ENCODE measurements at regions not wholly inside any gene's neighbourhood (a gene's known extent, or its start where the extent isn't known, plus 50 kb on each side); places are given as distances from the start of the nearest gene placed in this dataset.
"Not testable (repeated sequence)": the region's sequence is repeated elsewhere in the genome, so short reads cannot be mapped to it uniquely, and the experiment has no call there.

DNA sequence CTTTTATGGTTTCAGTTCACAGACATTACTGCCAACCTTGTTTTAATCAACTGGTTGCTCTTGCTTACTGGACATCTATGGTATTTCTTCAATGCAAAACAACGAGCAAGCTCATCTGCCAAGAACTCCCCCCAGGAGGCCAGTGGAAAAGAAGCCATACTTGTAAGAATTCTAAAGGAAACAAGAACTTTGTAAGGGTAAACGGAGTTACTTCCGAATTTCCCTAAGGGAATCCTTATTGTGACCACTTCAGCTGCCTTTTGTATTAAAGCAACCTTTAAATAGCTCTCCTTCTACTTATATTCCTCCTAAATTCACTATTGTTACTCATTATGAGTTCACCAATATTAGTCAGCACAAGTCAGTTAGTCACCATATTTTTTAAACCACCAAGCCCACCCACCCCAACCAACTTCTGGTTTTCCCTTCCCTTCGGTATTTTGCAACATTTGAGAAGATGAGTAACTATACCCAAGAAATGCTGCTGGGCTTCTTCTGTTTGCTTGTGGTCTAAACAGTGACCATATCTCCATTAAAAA is 602.8 kb upstream of the DIPK2B start:
- no peak for DNase-seq

DNA sequence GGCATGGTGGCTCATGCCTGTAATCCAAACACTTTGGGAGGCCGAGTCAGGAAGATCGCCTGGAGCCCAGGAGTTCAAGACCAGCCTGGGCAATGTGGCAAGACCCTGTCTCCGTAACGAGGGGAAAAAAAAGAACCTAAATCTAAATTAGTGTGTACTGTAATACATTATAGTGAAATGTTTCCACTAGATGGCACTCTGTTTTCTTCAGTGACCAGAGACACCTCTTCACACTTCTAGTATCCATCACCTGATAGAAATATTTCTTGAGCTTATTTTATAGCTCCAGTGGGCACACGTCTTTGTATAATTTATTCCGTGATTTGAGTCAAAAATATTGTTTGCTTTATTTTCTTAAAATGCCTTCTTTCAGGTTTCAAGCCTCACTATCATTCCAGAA is 600.9 kb upstream of the DIPK2B start:
- peak; percentile 66 for DNase-seq

DNA sequence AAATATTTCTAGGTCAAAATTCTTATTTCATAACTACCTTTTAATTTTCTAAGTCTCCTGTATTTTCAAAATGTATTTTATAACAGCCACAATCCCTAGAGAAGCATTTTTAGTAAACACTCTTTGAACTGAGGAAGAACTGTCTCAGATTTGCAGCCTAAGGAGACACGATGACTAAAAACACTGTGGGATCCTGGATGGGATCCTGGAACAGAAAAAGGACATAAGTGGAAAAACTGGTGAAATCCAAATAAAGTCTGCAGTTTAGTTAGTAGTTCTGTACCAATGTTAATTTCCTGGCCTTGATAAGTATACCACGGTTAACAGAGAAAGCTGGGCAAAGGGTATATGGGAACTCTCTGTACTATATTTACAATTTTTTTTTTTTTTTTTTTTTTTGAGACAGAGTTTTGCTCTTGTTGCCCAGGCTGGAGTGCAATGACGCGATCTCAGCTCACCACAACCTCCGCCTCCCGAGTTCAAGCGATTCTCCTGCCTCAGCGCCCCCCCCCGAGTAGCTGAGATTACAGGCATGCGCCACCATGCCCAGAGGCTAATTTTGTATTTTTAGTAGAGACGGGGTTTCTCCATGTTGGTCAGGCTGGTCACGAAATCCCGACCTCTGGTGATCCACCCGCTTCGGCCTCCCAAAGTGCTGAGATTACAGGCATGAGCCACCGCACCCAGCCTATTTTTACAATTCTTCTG is 600.2 kb upstream of the DIPK2B start:
- not testable (repeated sequence) for DNase-seq

DNA sequence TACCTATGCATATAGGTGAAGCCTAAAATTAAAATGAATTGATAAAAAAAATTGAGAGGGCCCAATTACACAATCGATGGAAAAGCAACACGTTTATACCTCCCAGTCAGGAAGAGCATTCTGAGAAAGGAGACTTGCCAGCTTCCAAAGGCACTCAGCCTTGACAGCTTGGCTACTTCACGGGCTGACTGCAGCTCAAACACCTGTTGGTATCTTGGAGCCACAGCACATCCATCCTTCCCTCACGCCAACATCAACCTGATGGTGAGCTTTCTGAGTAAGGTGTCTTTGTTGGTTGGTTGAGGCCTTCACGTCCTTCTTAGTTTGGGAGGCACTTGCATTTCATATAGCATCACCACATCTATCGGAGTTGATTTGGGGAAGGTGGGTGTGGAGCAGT is 598.9 kb upstream of the DIPK2B start:
- no peak for DNase-seq

DNA sequence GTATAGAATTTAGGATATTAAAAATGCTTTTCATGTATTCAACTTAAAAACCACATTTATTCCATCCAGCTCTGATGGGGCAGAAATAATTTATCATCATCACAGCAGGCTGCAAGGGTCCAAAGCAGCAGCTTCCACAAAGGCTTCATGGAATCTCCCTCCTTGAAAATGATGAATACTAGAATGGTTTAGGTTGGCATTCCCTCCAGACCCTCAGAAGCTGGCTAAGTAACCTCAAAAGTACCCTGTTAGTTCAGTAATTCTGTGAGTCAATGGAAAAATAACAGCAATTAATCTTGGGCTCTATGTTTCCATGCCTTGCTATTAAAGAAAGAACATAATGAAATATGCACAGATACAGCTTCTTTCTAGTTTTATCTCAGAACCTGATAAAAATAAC is 594.9 kb upstream of the DIPK2B start:
- DNase-seq = no peak

DNA sequence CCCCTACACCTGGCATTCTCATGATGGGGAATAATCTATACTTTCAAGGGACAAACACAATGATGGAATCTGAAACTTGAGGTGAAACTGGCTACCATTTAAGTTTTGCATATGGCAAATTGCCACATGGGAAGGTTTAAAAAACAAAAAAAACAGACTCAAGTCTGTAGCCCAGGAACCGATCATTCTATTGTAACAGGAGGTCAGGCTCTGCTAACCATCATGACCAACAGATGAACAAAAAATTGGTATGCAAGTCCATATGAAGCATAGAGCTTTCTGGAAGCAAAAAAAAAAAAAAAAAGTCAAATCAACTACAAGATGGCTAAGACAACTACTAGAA is 594.3 kb upstream of the DIPK2B start:
- no peak for DNase-seq

DNA sequence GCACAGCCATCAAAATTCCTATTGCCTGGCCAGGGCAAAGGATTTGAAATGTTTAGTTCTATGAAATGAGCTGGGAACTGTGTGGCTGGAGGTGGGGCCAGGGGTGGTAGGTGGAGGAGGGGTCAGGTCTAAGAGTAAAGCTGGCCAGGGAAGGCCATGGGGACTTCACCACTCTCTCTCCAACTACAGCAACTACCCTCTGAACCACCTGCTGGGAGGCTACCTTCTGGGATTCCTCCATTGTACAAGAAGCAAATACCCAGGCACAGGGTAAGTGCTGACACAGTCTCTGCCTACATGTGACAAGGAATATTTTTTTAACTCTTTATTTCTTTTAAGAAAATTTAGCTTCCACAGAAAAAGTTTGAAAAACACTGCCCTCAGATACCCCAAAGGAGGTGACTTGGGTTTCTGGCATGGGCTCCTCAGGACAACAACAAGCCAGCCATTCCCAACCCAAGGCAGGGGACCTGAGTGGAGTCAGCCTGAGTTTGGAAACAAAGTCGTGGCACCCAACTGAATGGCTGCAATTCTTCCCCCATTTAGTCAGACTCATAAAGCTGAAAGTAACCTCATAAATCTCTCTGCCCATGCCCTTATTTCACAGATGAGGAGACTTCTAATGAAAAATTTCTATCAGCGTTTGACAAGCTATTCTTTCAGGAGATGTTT is 593.8 kb upstream of the DIPK2B start:
- no peak for DNase-seq

DNA sequence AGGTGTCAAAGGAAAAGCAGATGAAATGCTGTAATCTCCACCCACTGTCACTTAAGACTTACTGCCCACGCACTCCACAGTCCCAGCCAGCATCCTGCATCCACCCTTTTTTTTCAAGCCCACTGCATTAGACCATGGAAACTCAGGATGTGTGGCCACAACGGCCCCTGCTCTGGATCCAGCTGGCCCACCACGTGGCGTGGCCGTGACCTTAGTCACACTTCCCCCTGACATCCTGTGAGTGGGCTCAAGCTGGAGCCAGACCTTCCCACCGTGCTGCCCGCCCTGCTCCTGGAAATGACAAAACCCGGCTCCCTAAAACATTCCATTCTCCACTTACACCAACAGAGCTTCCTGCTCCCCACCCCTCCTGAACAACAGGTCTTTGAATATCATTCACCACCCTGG is 588.3 kb upstream of the DIPK2B start:
- DNase-seq = no peak

DNA sequence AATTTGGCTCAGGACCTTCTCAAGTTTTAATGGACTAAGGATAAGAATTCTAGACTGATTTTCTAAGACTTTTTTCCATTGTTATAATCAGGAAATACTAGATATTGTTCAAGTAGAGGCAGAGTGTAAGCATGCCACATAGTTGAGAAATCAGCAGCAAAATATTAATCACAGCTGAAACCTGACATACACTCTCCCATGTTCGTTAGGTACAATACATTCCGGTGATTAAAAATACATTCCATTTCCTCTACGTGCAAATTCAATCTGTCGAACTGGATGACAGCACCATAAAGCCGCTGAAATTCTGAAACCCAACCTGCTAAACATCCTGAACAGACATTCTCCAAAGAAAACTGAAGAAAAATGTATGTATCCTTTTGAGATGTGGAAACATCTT is 587.6 kb upstream of the DIPK2B start:
- no peak for DNase-seq

DNA sequence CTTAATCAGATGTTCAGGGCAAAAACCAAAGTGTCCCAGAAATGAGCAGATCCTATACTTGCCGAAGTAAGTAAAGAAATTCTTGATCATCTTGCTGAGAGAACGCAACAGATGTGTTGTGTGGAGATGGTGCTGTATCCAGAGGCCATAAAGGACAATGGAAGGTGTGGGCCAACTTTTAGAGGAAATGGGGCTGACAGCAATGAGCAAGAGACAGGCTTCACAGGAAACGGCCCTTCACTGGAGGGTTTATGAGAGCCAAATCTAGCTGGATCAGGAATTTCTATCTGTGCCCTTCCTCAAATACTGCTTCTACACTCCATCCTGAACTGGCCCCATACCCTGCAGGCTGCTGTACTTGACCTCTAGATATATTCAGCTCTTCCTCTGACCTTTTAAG is 583.9 kb upstream of the DIPK2B start:
- peak; percentile 5 for DNase-seq

DNA sequence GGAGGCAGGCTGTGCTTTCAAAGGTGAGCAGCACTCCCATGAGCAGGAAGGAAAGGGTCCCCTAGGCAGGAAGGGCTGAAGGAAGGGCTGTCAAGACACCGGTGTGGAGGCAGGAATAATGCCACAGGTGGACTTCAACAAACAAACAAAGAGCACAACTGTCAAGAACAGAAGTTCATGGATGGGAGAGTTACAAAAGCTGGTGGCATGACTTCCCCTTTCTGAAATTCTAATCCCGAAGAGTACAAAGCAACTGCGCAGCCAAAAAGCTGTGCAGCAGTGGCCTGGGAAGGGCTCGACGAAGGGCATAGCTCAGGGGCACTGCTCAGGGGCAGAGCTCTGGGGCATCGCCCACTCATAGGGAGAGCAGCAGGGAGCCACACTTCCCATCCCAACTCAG is 582.3 kb upstream of the DIPK2B start:
- DNase-seq = no peak

DNA sequence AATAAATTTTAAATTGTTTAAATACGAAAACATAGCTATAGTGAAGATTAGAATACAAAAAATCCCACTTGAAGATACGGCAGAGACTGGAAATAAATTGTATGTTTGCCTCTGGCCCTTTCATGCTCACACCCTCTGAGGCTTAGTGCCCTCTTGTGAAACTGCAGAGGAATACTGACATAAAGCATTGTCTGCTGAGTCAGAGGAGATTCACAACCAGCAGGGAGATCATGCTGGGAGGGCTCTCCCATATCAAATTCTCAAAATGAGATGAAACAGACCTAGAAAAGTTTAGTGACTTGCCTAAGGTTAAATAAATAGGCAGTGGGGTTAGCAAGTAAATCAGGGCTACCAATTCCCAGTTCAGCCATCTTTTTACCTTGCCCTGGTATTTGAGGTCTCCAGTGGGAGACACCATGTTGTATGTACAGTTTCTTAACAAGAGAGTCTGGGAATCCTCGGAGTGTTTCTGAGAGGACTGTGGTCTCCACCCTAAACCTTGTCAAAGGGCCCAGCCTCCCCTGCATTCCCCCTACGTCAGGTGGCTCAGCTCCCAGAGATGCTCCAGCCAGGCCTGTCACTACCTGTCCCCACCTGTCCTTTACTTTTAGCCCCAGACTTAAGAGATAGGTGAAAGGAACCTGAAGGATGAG is 581.4 kb upstream of the DIPK2B start:
- peak; percentile 60 for DNase-seq

DNA sequence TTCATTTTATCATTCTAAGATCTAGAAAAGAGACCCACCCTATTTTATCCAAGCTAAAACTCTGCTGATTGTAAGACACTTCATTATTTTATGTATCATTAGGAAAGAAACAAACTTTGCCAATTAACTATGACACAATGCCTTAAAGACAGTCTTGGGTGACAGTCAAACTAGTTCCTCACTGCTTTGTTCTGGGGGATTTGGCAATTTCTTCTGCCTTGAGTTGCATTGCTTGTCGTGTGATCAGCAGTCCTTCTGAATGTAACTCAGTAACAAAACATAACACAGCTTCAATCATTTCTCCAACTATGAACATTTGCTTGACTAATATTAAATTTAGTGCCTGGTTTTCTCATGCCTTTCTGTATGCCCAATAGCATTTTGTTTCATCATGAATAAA is 577.9 kb upstream of the DIPK2B start:
- DNase-seq = no peak

DNA sequence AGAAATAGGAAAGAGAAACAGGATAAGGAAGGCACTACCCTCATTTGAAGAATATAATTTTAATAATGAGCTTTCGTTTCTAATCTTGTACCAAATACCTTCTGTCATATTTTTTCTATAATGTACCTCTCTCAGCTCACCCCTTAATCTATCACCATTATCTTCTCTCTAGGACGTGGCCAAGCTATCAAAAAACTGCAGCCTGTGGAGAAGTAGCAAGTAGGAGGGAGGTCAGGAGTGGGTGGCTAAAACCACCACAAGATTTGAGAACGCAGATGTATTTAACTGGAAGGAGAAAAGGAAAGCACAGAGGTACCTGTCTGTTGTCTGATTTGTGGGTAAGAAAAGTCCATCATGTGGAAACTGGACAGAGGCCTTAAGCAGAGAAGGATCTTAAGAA is 576.7 kb upstream of the DIPK2B start:
- no peak for DNase-seq

DNA sequence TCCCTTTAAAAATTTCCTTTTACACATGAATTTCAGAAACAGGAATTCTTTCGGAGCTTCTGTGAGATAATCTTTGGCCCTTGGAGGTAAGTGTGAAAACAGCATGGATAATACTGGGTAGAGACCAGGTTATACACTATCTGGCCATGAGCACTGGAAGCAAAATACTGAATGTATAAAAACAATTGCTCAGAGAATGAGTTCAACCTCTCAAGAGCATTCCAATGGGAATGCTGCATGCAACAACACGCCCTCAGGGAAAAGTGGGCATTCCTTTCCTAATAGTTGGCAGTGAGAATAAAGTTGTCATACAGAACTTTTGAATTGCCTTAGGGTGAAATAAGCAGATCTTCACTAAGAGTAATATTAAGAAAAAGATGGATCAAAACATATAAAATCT is 574.8 kb upstream of the DIPK2B start:
- DNase-seq = no peak

DNA sequence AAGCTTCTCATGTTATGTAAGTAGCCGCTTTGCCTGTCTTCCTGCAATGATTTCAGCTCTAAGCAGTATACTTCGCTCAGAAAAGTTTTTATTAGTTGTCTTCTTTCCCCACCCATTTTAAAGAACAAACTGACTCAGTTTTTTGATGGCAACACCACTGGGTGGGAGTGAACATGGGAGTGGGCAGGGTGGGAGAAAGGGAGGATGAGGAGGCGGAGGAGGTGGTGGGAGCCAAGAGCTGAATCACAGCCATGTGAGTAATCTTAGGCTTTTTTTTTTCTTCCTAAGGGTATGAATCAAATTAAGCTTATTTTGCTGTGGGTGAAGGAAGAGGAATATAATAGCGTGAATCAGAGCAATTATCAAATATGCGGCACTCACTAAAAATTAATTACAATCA is 574.3 kb upstream of the DIPK2B start:
- DNase-seq = no peak

DNA sequence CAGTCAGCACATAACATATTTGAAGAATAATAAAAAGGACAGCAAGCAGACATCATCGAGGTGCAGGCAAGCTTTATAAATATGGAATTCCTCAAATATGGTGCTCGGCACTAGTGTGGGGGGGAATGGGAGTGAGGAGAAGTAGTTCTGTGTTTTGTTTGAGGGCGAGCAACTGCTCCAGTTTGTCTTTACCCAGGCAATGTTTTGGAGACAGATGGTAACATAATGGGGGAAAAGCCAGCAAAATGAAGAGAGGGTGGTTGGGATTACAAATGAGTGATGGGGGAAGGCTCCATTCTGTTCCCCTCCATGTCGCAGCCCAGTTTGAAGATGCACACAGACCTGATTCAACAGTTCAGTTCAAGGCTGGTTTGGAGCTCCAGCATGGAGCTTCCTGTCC is 572.9 kb upstream of the DIPK2B start:
- DNase-seq = no peak

DNA sequence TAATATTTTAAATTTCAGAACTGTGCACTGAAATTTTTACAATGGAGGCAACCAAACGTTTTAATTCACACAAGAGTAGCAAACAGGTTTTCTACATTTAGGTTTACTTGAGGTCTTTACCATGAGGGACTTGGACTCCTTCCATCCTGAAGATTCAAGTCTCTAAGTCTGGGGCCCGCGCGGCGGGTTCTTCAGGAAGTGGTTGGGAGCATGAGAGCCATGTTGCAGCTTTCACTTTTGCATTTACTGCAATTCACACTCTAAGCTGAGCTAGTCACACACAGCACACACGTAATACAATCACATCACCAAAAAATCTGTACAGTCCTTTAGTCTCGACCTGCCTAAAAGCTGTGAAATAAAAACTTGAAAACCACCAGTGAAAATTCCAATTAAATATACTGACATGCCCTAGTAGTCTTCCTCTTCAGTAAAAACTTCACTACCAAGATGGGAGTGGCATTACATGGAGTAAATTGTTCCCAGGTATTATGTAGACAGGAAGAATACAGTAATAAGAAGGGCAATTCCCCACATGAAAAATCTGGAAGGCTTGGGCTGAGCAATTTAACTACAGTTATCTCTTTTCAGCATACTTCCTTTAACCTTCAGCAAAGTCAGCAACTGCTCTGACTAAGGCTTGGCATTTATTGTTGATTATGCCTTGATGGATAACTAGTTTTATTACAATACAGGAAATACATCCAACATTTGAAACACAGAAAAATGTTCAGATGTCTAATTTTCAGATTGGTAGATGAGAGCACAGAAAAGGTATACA is 571.1 kb upstream of the DIPK2B start:
- DNase-seq = peak; percentile 70

DNA sequence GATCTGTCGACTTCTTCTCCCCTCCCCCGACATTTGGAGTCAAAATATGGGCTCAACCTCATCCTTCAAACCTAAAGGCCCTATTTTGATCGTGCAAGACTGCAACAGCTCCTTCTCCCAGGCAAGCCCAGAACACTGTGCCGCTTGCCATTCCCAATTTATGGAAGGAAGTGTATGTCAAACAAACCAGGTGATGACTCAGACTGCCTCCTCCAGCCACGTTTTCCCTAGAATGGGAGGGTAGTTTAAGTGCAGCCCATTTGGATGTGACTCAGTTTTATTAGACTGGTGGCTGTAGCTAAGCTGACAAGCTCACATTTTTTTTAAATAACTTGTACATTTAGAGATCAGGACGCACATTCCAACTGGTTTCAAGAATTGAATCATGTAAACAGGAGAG is 570.4 kb upstream of the DIPK2B start:
- peak; percentile 86 for DNase-seq

DNA sequence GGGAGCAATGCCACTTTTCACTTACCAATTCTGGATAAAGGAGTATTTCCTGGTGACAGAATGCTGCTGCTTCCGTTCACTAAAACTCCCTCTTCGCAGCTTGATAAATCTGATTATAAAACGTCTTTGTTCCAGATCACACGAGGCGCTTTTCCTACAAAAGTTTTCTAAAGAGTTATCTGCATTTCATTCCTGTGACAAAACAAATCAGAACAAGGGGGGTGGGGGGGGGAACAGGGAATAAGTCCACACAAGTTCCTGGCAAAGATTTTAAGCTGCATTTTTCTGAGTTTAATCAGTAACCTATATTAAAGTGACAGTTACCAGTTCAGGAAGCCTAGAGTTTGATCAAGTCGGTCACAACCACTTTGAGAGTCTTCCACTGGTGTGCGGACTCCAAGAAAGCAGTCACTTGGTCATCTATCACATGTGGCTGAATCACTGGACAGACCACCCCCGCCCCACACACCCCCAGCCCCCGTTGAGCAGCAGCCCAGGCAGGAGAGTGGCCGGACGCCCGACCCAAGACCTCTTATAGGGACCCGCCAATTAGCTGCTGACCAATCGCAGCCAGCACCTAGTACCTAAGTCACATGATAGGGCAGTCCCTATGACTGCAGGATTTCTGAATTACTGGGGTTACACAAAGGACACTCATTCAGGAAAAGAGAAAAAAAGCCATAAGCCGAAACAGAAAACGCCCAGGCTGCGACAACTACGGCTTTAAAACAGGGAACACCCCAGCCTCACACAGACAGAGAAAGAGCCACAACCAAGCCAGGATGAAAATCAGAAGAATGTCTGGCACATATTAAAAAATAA is 569.3 kb upstream of the DIPK2B start:
- peak; percentile 90 for DNase-seq

DNA sequence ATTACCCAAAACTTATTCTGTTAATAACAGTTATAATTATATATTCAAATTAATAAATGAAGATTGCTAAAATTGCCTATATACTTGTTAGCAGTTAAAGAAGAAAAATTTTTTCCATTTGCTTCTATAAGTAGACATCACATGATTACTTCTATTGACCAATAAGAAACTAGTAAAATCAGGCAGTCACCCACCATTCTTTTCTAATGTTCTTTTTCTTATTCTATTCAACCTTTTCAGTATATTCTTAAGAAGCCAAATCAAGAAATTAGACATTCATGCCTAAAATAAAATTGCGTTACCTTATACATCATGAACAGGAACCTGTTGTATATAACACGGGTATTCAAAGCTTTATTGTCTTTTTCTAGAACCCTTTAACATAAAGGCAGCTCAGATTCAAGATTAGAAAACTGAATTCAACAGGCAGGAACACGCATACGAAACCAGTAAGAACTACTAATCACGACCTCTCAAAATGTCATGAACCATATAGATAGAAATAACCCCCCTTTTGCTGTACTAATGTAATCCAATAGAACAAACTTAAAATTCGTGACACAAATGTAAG is 568.1 kb upstream of the DIPK2B start:
- no peak for DNase-seq

DNA sequence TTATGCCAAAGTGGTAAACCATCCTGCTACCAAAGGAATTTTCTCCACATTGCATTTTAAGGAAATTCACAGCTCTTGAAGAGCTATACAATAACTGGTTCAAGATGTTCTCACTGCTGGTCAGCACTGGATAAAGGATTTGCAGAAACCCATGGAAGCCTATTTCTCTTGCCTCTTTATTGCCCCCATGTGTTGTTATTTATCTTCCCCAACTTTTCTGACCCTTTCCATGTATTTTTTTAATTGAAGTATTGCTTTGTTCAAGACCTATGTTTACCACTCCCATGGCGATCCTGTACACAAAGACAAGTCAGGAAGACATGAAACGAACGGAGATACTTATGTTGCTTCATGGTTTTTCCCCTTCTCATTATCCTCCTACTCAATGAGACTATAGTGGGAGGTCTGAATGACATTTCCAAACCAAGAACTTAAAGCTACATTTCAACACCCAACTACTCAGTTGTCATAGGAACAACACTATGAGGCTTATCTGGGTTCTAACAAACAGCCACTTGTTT is 566.4 kb upstream of the DIPK2B start:
- DNase-seq = peak; percentile 2

Measured in DMS53 (cell line).